H1 (cell line): ENCODE measurements at regions not wholly inside any gene's neighbourhood (a gene's known extent, or its start where the extent isn't known, plus 50 kb on each side); places are given as distances from the start of the nearest gene placed in this dataset.

Experiments used
- CTCF ChIA-PET: fragments of 300-600 bp; sonication (Branson Sonifier 250); formaldehyde crosslinking; loops from one replicate; lab custom pipeline; 2021; ENCODE audit not compliant: partially characterized antibody; lab: Charles Lee
- POLR2A ChIA-PET: fragments of 300-600 bp; sonication (Branson Sonifier 250); formaldehyde crosslinking; loops from one replicate; lab custom pipeline; 2021; ENCODE audit warnings: inconsistent platforms; ENCODE audit not compliant: partially characterized antibody; lab: Charles Lee
- DNase-seq, 2 experiments: peaks; one replicate each; pipeline versions ENCODE4 v3.0.0 to v3.0.0-alpha.2; 2010 to 2022; ENCODE audit warnings: low spot score in 2 of 2, low read depth in 1 of 2, mixed read lengths in 1 of 2
- FAIRE-seq: peaks from 2 replicates; lab custom pipeline; 2011; peaks lifted over from hg19 to GRCh38; lab: Jason Lieb, UNC
- H2AFZ ChIP-seq: 2 replicates; pipeline ENCODE4 v1.8.1; 2012; ENCODE audit warnings: low read length, inconsistent platforms
- H2AK5ac ChIP-seq: 2 replicates; pipeline ENCODE4 v1.6.1; 2013; ENCODE audit warnings: low read depth, low read length
- H2BK120ac ChIP-seq: replicated peaks from 2 replicates; pipeline ENCODE3; 2013; ENCODE audit warnings: low read depth, low read length, inconsistent platforms
- H2BK12ac ChIP-seq: 2 replicates; pipeline ENCODE4 v1.6.1; 2013; ENCODE audit warnings: low read depth, low read length
- H2BK15ac ChIP-seq: 2 replicates; pipeline ENCODE4 v1.6.1; 2013; ENCODE audit warnings: low read length
- H2BK20ac ChIP-seq: 2 replicates; pipeline ENCODE4 v1.6.1; 2013; ENCODE audit warnings: low read length
- H2BK5ac ChIP-seq: 2 replicates; pipeline ENCODE4 v1.6.1; 2013; ENCODE audit warnings: low read depth, low read length
- H3K14ac ChIP-seq: 2 replicates; pipeline ENCODE4 v1.6.1; 2013; ENCODE audit warnings: inconsistent platforms; ENCODE audit not compliant: insufficient read length
- H3K18ac ChIP-seq: 2 replicates; pipeline ENCODE4 v1.6.1; 2013; ENCODE audit warnings: low read length; ENCODE audit errors: extremely low read depth
- H3K23ac ChIP-seq: 2 replicates; pipeline ENCODE4 v1.6.1; 2013; ENCODE audit warnings: inconsistent platforms; ENCODE audit not compliant: insufficient read length
- H3K23me2 ChIP-seq: 2 replicates; pipeline ENCODE4 v1.6.1; 2013; ENCODE audit warnings: low read depth, low read length
- H3K27ac ChIP-seq: 2 replicates; pipeline ENCODE4 v1.6.1; 2011; ENCODE audit warnings: low read depth, low read length, inconsistent platforms
- H3K27me3 ChIP-seq, 4 experiments: replicated peaks in 1 of 4; 1 replicate in 1 of 4; 2 replicates in 3 of 4; pipeline versions ENCODE4 v1.6.1 to v1.8.1; 2011 to 2013; ENCODE audit warnings: low read length in 3 of 4, mild to moderate bottlenecking in 3 of 4, inconsistent platforms in 2 of 4, mixed read lengths in 2 of 4, moderate library complexity in 1 of 4; ENCODE audit not compliant: control insufficient read depth in 3 of 4, insufficient read depth in 3 of 4; ENCODE audit errors: extremely low read depth in 1 of 4
- H3K36me3 ChIP-seq, 4 experiments: 2 replicates each; pipeline versions ENCODE4 v1.6.1 to v1.8.1; 2011 to 2013; ENCODE audit warnings: mild to moderate bottlenecking in 4 of 4, low read length in 3 of 4, moderate library complexity in 2 of 4, control low read depth in 1 of 4, inconsistent platforms in 1 of 4; ENCODE audit not compliant: insufficient read depth in 4 of 4, control insufficient read depth in 2 of 4
- H3K4ac ChIP-seq: replicated peaks from 2 replicates; pipeline ENCODE3; 2013; ENCODE audit warnings: low read length, low read depth, mixed read lengths, inconsistent platforms; ENCODE audit not compliant: insufficient read length
- H3K4me1 ChIP-seq, 4 experiments: replicated peaks in 1 of 4; 1 replicate in 1 of 4; 2 replicates in 3 of 4; pipeline versions ENCODE4 v1.6.1 to v1.8.1; 2011 to 2013; ENCODE audit warnings: low read length in 3 of 4, inconsistent platforms in 2 of 4, mixed read lengths in 1 of 4; ENCODE audit not compliant: insufficient read depth in 4 of 4, control insufficient read depth in 3 of 4
- H3K4me2 ChIP-seq, 2 experiments: 2 replicates each; pipeline versions ENCODE4 v1.6.1 to v1.8.1; 2011 to 2013; ENCODE audit warnings: low read depth in 2 of 2, low read length in 2 of 2, control low read depth in 1 of 2, inconsistent platforms in 1 of 2, mild to moderate bottlenecking in 1 of 2; ENCODE audit not compliant: insufficient read depth in 1 of 2
- H3K4me3 ChIP-seq, 4 experiments: fragments of 200-600, 300-600 bp in 1 of 4; sonication (generic), shearing (Covaris generic), sonication (Bioruptor Twin) in 1 of 4; 2 replicates each; pipeline versions ENCODE4 v1.5.1 to v1.8.1; 2011 to 2016; ENCODE audit warnings: low read length in 4 of 4, low read depth in 3 of 4, control low read depth in 2 of 4, inconsistent platforms in 2 of 4, mild to moderate bottlenecking in 2 of 4, mixed read lengths in 1 of 4, moderate library complexity in 1 of 4; ENCODE audit not compliant: insufficient read depth in 2 of 4; ENCODE audit errors: extremely low read depth in 1 of 4
- H3K56ac ChIP-seq: replicated peaks from 2 replicates; pipeline ENCODE3; 2013; ENCODE audit warnings: low read depth, mild to moderate bottlenecking, mixed read lengths, low read length, inconsistent platforms; ENCODE audit not compliant: insufficient read length
- H3K79me1 ChIP-seq: 2 replicates; pipeline ENCODE4 v1.6.1; 2013; ENCODE audit warnings: low read depth, low read length, control low read depth
- H3K79me2 ChIP-seq, 2 experiments: 2 replicates each; pipeline versions ENCODE4 v1.6.1 to v1.8.1; 2012 to 2013; ENCODE audit warnings: low read length in 2 of 2, mild to moderate bottlenecking in 2 of 2, inconsistent platforms in 1 of 2; ENCODE audit not compliant: insufficient read depth in 2 of 2, control insufficient read depth in 1 of 2
- H3K9ac ChIP-seq, 4 experiments: replicated peaks in 1 of 4; 1 replicate in 1 of 4; 2 replicates in 3 of 4; pipeline versions ENCODE4 v1.6.1 to v1.8.1; 2011 to 2013; ENCODE audit warnings: low read depth in 3 of 4, low read length in 3 of 4, control low read depth in 2 of 4, mild to moderate bottlenecking in 2 of 4, moderate library complexity in 2 of 4, inconsistent platforms in 1 of 4; ENCODE audit errors: extremely low read depth in 1 of 4
- H3K9me3 ChIP-seq, 2 experiments: 2 replicates each; pipeline versions ENCODE4 v1.6.1 to v1.8.1; 2012 to 2013; ENCODE audit warnings: mild to moderate bottlenecking in 2 of 2, moderate library complexity in 2 of 2, control low read depth in 1 of 2, inconsistent platforms in 1 of 2, low read depth in 1 of 2, low read length in 1 of 2, mixed read lengths in 1 of 2; ENCODE audit not compliant: insufficient read depth in 2 of 2
- H4K20me1 ChIP-seq, 2 experiments: replicated peaks in 1 of 2; 2 replicates each; pipeline versions ENCODE3 to v1.8.1; 2011 to 2013; ENCODE audit warnings: inconsistent platforms in 2 of 2, low read length in 2 of 2, mild to moderate bottlenecking in 1 of 2; ENCODE audit not compliant: insufficient read depth in 2 of 2, control insufficient read depth in 1 of 2
- H4K5ac ChIP-seq: 2 replicates; pipeline ENCODE4 v1.6.1; 2013; ENCODE audit warnings: low read length, low read depth, mixed read lengths, inconsistent platforms; ENCODE audit not compliant: insufficient read length
- H4K8ac ChIP-seq: 2 replicates; pipeline ENCODE4 v1.8.0; 2013; ENCODE audit warnings: mild to moderate bottlenecking, moderate library complexity, low read length, inconsistent platforms; ENCODE audit not compliant: insufficient read depth; ENCODE audit errors: extremely low read depth
- H4K91ac ChIP-seq: replicated peaks from 2 replicates; pipeline ENCODE3; 2013; ENCODE audit warnings: low read length, mixed read lengths, inconsistent platforms; ENCODE audit not compliant: insufficient read length
- TAF7 ChIP-seq: optimal IDR thresholded peaks from 2 replicates; pipeline ENCODE3; 2011; ENCODE audit warnings: low read depth, mild to moderate bottlenecking, inconsistent platforms, low read length, moderate library complexity, borderline replicate concordance
- WGBS, 2 experiments: shearing (Covaris generic) in 1 of 2; methylation state at CpG; one replicate each; pipeline versions ENCODE4 v1.1.6 to v1.1.7; 2013 to 2015; ENCODE audit warnings: low lambda C conversion rate in 2 of 2, mixed read lengths in 2 of 2, inconsistent platforms in 1 of 2, low coverage in 1 of 2, missing lambda C conversion rate in 1 of 2; ENCODE audit not compliant: insufficient replicate concordance in 2 of 2, insufficient coverage in 1 of 2, insufficient read length in 1 of 2; ENCODE audit errors: extremely low coverage in 1 of 2, missing lambda C conversion rate in 1 of 2; 5-methylcytosine and 5-hydroxymethylcytosine counted together

DNA sequence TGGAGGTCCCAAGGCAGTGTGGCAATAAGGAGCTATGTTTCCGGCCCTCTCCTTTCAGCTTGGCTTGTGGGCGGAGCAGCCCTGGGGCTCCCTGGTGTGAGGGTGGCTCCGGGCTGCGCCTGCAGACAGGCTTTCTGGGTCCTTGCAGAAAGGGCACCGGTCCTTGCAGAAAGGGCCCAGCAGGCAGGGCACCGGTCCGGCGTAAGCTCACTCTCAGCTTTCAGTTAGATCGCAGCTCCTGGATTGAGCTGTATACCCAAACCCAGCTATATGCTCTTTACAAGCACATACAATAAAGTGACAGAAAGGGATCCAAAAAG, 293.8 kb upstream of the SHH start:
- Histone ChIP-seq H3K9ac (no peak overlapping the region), H3K36me3 (no peaks in the 10 kb centered on the region; a peak in 1 of 8 replicates), H3K23ac (no peak overlapping the region), H2BK120ac (no peak overlapping the region), H3K27ac (no peak overlapping the region), H4K5ac (no peak overlapping the region), H2BK20ac (no peak overlapping the region), H4K91ac (no peak overlapping the region), H3K56ac (no peak overlapping the region), H2BK15ac (no peak overlapping the region), H2BK12ac (no peak overlapping the region), H3K79me2 (no peaks in the 10 kb centered on the region)
- CTCF ChIA-PET: no interaction called here
- no peak for DNase-seq
- TF ChIP-seq TAF7: no peak
- TF ChIP-seq, all 59 proteins: peak for 0
- H4K20me1 ChIP-seq: peaks cover 0 to 3% of the 10 kb centered on the region in 2 experiments
- no peaks in the 10 kb centered on the region; a peak in 1 of 7 replicates for H3K27me3 ChIP-seq
- H3K14ac ChIP-seq: no peak overlapping the region
- peaks cover 0 to 3% (median 0%) of the 10 kb centered on the region in 4 experiments; a peak in 1 of 7 replicates for H3K4me1 ChIP-seq
- H3K9me3 ChIP-seq: 0 out of 4 replicates have a peak, but pooled peaks cover 0 to 4% of the 10 kb centered on the region in 2 experiments
- H2AK5ac ChIP-seq: no peak overlapping the region
- no peak overlapping the region for H3K4ac ChIP-seq
- FAIRE-seq: no peak
- 92% methylated on average over 9 of the region's 9 CpGs; no CpG with 5 or more reads in 1 of the 2 experiments for WGBS, 2 experiments
- no peak overlapping the region for H3K18ac ChIP-seq
- no peak overlapping the region for H2BK5ac ChIP-seq
- no peak overlapping the region for H4K8ac ChIP-seq
- POLR2A ChIA-PET: no interaction called here
- H3K4me2 ChIP-seq: no peak overlapping the region
- H3K23me2 ChIP-seq: peaks cover 9% of the 10 kb centered on the region; the same call in 1 of the 2 replicates
- no peak overlapping the region for H3K4me3 ChIP-seq
- H2AFZ ChIP-seq: peak overlapping the region; percentile 85; the same call in 1 of the 2 replicates
- H3K79me1 ChIP-seq: 0 out of 2 replicates have a peak, but pooled peaks cover 2% of the 10 kb centered on the region
